Mesenteric fat pad (tissue), 1 donor: ENCODE measurements at regions not wholly inside any gene's neighbourhood (a gene's known extent, or its start where the extent isn't known, plus 50 kb on each side); places are given as distances from the start of the nearest gene placed in this dataset.

ENCODE experiments used
- DNase-seq: peaks from one replicate; pipeline ENCODE4 v3.0.0-alpha.2; 2020; ENCODE audit warnings: low spot score
- donor health status: DM: yes; HTN: yes; CAD: no.

GRCh38 chr1:69138172-69138571 lies 429.6 kb upstream of the LRRC7 start:
- no peak for DNase-seq

GRCh38 chr1:69139007-69139406 lies 428.7 kb upstream of the LRRC7 start:
- DNase-seq: no peak

GRCh38 chr1:69146303-69146702 lies 421.4 kb upstream of the LRRC7 start:
- no peak for DNase-seq

GRCh38 chr1:69148731-69149130 lies 419.0 kb upstream of the LRRC7 start:
- no peak for DNase-seq

- no peak for DNase-seq
Observed at GRCh38 chr1:69157046-69157756, 410.5 kb upstream of the LRRC7 start.

- DNase-seq: no peak
Observed at GRCh38 chr1:69163241-69163640, 404.5 kb upstream of the LRRC7 start.

GRCh38 chr1:69163779-69164178 lies 403.9 kb upstream of the LRRC7 start:
- DNase-seq: no peak

GRCh38 chr1:69167876-69168275 lies 399.8 kb upstream of the LRRC7 start:
- no peak for DNase-seq

- no peak for DNase-seq
Observed at GRCh38 chr1:69171248-69171647, 396.5 kb upstream of the LRRC7 start.

GRCh38 chr1:69172003-69173000 lies 395.4 kb upstream of the LRRC7 start:
- DNase-seq: no peak

GRCh38 chr1:69175053-69175452 lies 392.7 kb upstream of the LRRC7 start:
- DNase-seq: no peak

- DNase-seq: no peak
Observed at GRCh38 chr1:69180358-69180757, 387.4 kb upstream of the LRRC7 start.

- DNase-seq: no peak
Observed at GRCh38 chr1:69185378-69185777, 382.3 kb upstream of the LRRC7 start.

- no peak for DNase-seq
Observed at GRCh38 chr1:69191335-69191734, 376.4 kb upstream of the LRRC7 start.

GRCh38 chr1:69195136-69195535 lies 372.6 kb upstream of the LRRC7 start:
- DNase-seq: no peak

- no peak for DNase-seq
Observed at GRCh38 chr1:69196071-69196470, 371.7 kb upstream of the LRRC7 start.

GRCh38 chr1:69197816-69198215 lies 369.9 kb upstream of the LRRC7 start:
- DNase-seq: no peak

- DNase-seq: no peak
Observed at GRCh38 chr1:69201716-69202115, 366.0 kb upstream of the LRRC7 start.

GRCh38 chr1:69203166-69203565 lies 364.6 kb upstream of the LRRC7 start:
- no peak for DNase-seq

- no peak for DNase-seq
Observed at GRCh38 chr1:69213644-69214043, 354.1 kb upstream of the LRRC7 start.

- DNase-seq: no peak
Observed at GRCh38 chr1:69215883-69216282, 351.8 kb upstream of the LRRC7 start.

- DNase-seq: no peak
Observed at GRCh38 chr1:69220672-69221071, 347.1 kb upstream of the LRRC7 start.
